Muscle layer of colon (tissue), 2 donors: ENCODE measurements at regions not wholly inside any gene's neighbourhood (a gene's known extent, or its start where the extent isn't known, plus 50 kb on each side); places are given as distances from the start of the nearest gene placed in this dataset.

Source experiments
- H3K27ac ChIP-seq: one replicate; pipeline ENCODE4 v1.7.0; 2013; ENCODE audit warnings: low read depth, mild to moderate bottlenecking, low read length, moderate library complexity
- H3K27me3 ChIP-seq, 2 donors: one replicate each; pipeline ENCODE4 v1.7.0; 2013; ENCODE audit warnings: low read length in 2 of 2, mild to moderate bottlenecking in 2 of 2; ENCODE audit not compliant: insufficient read depth in 2 of 2, control insufficient read depth in 1 of 2
- H3K36me3 ChIP-seq: one replicate; pipeline ENCODE4 v1.7.0; 2013; ENCODE audit warnings: mild to moderate bottlenecking, low read length; ENCODE audit not compliant: insufficient read depth
- H3K4me1 ChIP-seq: one replicate; pipeline ENCODE4 v1.7.0; 2013; ENCODE audit warnings: mild to moderate bottlenecking, low read length; ENCODE audit not compliant: insufficient read depth
- H3K4me3 ChIP-seq, 2 donors: one replicate each; pipeline ENCODE4 v1.7.0; 2013; ENCODE audit warnings: low read length in 2 of 2, low read depth in 1 of 2, mild to moderate bottlenecking in 1 of 2, moderate library complexity in 1 of 2
- H3K9ac ChIP-seq: one replicate; pipeline ENCODE4 v1.7.0; 2013; ENCODE audit warnings: low read length
- H3K9me3 ChIP-seq: one replicate; pipeline ENCODE4 v1.7.0; 2013; ENCODE audit warnings: mild to moderate bottlenecking, low read length
- donor health status: abdominal sarcoma.
- donor health status: Adenocarcinoma of cecum.

DNA sequence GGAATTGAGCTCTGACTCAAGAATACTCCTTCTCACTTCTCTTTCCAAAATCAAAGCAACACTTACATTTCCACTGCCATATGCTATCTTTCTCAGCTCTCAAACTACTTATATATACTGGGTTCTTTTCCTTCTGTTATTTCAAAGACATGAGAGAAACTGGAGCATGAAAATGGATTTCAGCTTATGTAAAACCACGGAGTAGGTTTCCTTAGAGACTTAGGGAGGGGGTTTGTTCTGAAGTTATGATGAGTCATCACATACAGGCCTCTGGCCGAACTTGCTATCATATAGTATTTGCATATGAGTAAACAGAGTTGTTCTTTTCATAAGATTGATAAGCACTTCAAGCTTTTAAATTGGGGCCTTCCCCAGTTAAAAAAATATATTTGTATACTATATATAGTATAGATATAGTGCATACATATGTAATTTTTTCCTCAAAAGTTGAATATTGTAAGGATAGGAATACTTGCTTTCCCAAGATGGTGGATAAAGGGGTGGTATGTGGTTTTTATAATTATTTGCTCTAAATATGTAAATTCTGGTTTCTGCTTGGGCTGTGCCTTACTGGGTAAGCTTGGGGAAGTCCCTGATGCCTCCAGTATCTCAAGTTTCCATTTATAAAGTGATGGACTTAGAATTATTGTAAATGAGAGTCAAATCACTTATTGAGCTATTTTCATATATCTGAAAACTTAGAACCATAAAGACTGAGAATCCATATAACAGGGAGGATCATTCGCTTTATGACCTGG is 273.9 kb downstream of the RFPL4B start:
- Histone ChIP-seq H3K4me1 (no peaks in the 10 kb centered on the region), H3K36me3 (no peaks in the 10 kb centered on the region), H3K27me3 (no peaks in the 10 kb centered on the region), H3K4me3 (no peak overlapping the region), H3K27ac (no peak overlapping the region), H3K9ac (no peak overlapping the region), H3K9me3 (no peaks in the 10 kb centered on the region)

DNA sequence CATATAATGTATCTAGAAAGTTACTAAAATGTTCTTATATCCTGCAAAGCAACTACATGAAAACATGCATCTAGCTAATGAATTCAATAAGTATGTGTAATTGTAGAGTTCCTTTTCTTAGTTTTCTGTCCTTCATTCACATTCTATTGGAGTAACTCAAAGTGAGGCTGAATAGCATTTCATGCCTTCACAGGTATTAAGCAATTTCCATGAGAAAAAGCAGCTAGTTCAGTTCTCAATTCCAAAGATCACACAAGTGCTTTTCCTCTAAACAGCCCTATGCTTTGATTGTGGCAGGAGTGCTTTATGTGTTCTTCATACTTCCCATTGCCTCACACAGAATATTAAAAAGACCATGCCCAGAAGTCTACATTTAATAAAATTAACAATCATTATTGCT is 274.9 kb downstream of the RFPL4B start:
- Histone ChIP-seq H3K27ac (no peak overlapping the region), H3K27me3 (no peaks in the 10 kb centered on the region), H3K4me1 (no peaks in the 10 kb centered on the region), H3K9me3 (no peaks in the 10 kb centered on the region), H3K4me3 (no peak overlapping the region), H3K9ac (no peak overlapping the region), H3K36me3 (no peaks in the 10 kb centered on the region)

DNA sequence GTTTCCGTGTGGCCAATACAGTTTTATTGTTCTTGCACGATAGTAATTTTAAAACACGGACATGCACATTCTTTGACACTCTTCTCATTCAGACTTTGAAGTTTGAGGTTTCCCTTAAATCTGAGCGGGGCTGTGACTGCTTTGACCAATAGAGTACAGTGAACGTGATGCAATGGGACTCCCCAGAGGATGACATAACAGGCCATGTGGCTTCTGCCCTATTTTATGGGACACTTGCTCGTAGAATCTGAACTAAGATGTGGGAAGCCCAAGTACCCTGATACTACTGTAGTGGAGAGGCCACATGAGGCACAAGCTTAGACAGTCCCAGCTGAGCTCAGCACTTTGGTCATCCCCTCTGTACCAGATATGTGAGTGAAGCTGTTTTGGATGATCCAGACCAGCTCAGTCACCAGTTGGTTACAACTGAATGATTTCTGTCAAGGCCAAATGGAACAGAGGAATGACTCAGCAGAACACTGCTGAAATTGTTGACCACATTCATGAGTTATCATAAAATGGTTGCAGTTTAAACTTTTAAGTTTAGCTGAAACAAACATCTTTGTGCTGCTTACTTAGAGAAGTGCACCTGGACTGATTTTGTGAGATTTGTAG is 279.4 kb downstream of the RFPL4B start:
- no peaks in the 10 kb centered on the region for H3K36me3 ChIP-seq
- no peaks in the 10 kb centered on the region for H3K9me3 ChIP-seq
- no peak overlapping the region for H3K4me3 ChIP-seq
- H3K27ac ChIP-seq = no peak overlapping the region
- no peaks in the 10 kb centered on the region for H3K27me3 ChIP-seq
- no peaks in the 10 kb centered on the region for H3K4me1 ChIP-seq
- no peak overlapping the region for H3K9ac ChIP-seq

DNA sequence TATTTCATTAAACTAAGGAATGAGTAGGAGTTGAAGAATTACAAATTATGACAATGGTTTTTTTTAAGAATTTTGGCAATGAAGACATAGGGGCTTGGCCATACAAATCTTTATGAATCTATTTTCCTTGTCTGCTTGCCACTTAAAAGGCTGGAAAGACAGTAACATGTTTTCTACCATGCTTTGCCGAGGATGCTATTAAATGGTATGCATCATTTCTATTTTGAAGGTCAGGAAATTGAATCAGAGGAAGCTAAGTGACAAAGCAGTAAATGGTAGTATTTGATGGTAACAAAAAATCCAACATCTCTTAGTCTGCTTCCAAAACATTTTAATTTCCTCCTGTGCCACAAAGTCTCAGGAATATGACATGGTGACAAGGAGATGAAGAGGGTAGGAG is 287.2 kb downstream of the RFPL4B start:
- H3K9me3 ChIP-seq = no peaks in the 10 kb centered on the region
- H3K4me3 ChIP-seq = no peak overlapping the region
- H3K27ac ChIP-seq = no peak overlapping the region
- H3K27me3 ChIP-seq = no peaks in the 10 kb centered on the region
- H3K9ac ChIP-seq = no peak overlapping the region
- no peaks in the 10 kb centered on the region for H3K4me1 ChIP-seq
- no peaks in the 10 kb centered on the region for H3K36me3 ChIP-seq

DNA sequence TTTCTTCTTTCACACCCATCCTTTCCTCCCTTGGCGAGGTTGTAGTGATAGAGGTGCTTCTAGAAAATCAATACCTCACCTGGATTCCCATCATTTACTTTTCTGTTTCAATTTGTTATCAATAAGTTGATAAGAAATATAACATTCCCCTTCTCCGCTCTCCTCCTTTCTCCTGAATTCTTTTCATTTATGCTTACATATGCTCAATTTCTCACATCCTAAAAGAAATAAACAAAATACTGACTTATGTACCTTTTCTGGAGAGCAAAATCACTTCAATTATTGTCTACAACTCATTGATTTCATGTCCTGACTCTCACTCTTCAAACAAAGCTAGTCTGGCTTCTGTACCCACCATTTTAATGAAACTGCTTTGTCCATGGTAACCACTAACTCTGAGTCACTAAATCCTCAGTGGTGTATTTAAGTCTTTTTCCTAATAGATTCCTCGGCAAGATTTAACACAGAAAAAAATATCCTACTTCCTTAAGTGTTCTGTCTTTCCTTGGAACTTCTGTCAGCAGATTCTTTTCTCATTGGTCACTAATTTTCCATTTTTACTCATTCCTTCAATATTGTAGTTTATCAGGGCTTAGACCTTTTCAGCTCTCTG is 289.6 kb downstream of the RFPL4B start:
- H3K9me3 ChIP-seq = no peaks in the 10 kb centered on the region
- no peaks in the 10 kb centered on the region for H3K4me1 ChIP-seq
- H3K9ac ChIP-seq = no peak overlapping the region
- H3K27me3 ChIP-seq = no peaks in the 10 kb centered on the region
- H3K4me3 ChIP-seq = no peak overlapping the region
- no peak overlapping the region for H3K27ac ChIP-seq
- no peaks in the 10 kb centered on the region for H3K36me3 ChIP-seq

DNA sequence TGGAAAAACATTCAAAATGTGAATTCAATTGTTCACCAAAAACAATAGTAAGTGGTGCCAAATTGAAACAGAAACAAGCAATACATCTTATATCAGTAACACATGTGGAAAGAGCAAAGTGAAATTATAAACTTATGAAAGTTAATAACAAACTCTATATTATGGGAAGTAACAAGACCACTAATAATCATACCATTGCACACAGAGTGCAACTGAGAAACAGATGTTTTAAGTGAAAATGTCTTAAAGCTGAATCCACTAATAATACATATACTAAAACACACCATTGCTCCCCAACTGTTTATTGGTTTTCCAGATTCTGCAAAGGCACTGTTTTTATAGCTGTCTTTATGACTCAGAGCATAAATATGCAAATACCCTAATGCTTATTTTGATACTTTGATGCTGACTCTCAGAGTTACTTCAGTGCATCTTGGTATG is 292.3 kb downstream of the RFPL4B start:
- H3K27ac ChIP-seq = no peak overlapping the region
- no peaks in the 10 kb centered on the region for H3K27me3 ChIP-seq
- H3K4me3 ChIP-seq = no peak overlapping the region
- no peaks in the 10 kb centered on the region for H3K9me3 ChIP-seq
- H3K4me1 ChIP-seq = no peaks in the 10 kb centered on the region
- no peak overlapping the region for H3K9ac ChIP-seq
- H3K36me3 ChIP-seq = no peaks in the 10 kb centered on the region

DNA sequence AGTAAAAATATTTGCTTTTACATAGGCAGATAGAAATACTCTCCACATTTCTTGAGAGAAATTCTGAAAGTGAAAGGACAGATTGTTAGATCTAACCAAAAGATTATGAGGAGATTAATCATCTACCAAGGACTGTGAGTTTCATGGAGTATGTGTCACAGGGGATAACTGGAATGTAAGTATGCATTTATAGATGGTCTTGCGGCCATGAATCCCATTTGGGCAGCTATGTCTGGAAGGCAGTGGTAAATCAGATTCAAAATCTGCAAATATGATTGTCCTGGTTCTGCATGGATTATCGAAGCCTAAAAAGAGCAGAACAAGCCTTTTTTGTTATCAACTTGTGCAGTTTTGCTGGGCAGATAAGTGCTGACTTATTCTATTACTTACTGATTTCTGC is 293.8 kb downstream of the RFPL4B start:
- H3K27me3 ChIP-seq = no peaks in the 10 kb centered on the region
- H3K27ac ChIP-seq = no peak overlapping the region
- no peaks in the 10 kb centered on the region for H3K4me1 ChIP-seq
- H3K9me3 ChIP-seq = no peaks in the 10 kb centered on the region
- no peaks in the 10 kb centered on the region for H3K36me3 ChIP-seq
- H3K9ac ChIP-seq = no peak overlapping the region
- no peak overlapping the region for H3K4me3 ChIP-seq

DNA sequence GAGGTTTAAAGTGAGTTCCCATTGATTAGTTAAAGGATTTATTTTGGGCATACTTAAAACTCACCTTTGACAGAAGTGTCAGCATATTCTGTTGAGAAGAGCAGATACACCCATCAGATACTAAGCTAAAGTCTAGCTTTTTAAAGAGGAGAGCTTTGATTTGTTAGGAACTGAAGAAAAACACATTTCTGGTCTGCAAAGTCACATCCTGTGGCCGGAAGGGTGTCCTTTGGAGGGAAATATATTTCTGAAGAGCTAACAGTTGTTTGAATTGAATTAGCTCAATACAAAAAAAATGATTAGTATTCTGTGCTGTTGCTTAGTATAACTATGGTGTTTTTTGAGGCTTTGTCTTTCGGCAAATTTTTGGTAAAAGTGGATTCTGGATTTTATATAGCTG is 302.7 kb downstream of the RFPL4B start:
- no peaks in the 10 kb centered on the region for H3K9me3 ChIP-seq
- no peaks in the 10 kb centered on the region for H3K4me1 ChIP-seq
- no peaks in the 10 kb centered on the region for H3K36me3 ChIP-seq
- H3K9ac ChIP-seq = no peak overlapping the region
- no peaks in the 10 kb centered on the region for H3K27me3 ChIP-seq
- no peak overlapping the region for H3K4me3 ChIP-seq
- no peak overlapping the region for H3K27ac ChIP-seq

DNA sequence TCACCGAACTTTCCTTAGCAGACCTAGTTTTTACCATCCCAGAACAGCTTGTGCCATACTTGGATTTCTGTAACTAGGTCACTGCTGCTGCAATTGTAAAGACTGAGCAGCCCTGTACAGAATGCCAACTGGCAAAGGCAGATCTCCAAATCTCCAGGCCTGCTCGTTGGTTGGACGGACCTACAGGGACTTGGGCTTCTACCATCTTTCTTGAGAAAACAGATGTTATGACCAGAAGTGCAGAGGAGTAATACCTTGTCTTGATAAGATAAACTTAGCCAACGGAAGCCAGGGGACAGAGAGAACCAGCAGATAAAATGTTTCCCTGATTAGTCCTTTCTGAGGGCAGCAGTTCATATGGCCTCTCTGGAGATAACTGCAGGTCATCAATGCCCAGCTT is 304.1 kb downstream of the RFPL4B start:
- Histone ChIP-seq H3K9me3 (no peaks in the 10 kb centered on the region), H3K27ac (no peak overlapping the region), H3K4me3 (no peak overlapping the region), H3K27me3 (no peaks in the 10 kb centered on the region), H3K36me3 (no peaks in the 10 kb centered on the region), H3K9ac (no peak overlapping the region), H3K4me1 (no peaks in the 10 kb centered on the region)

DNA sequence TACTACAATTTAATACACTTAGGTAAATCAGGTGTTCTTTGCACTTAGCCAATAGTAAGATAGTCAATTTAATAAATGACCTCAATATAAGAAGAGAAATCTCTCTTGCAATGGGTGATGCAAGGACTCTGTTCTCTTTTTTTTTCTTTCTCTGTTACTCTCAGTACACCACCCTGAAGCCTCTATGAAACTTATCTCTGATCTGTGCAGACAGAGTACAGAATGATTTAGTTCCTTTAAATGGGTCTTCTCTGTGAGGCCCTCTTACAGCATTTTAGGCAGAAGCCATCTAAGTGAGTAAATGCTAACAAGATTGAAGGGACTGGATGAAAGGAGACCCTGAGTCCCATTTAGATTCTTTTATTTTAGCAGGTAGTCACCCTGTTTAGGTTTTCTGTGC is 312.8 kb downstream of the RFPL4B start:
- H3K27me3 ChIP-seq = no peaks in the 10 kb centered on the region
- H3K36me3 ChIP-seq = no peaks in the 10 kb centered on the region
- no peaks in the 10 kb centered on the region for H3K9me3 ChIP-seq
- H3K4me3 ChIP-seq = no peak overlapping the region
- no peak overlapping the region for H3K9ac ChIP-seq
- no peaks in the 10 kb centered on the region for H3K4me1 ChIP-seq
- no peak overlapping the region for H3K27ac ChIP-seq

DNA sequence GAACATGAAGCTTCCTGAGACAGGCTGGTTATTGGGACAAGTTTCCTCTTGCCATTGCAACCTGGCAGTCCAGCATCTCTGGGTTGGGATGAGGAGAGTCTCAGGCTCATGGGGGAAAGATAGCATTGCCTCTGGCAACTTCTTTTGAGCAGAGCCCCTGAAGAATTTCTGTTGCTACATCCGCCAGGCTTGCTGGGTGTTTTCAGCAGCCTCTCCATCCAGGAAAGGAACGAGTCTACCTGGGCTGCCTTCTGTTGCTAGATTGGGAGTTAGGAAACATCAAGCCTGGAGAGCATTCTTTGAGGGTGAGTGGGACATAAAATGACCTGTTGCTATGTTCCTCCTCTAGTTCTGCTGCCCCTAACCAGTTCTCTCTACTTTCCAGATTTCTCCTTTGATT is 313.5 kb downstream of the RFPL4B start:
- Histone ChIP-seq H3K4me3 (no peak overlapping the region), H3K4me1 (no peaks in the 10 kb centered on the region), H3K27ac (no peak overlapping the region)

DNA sequence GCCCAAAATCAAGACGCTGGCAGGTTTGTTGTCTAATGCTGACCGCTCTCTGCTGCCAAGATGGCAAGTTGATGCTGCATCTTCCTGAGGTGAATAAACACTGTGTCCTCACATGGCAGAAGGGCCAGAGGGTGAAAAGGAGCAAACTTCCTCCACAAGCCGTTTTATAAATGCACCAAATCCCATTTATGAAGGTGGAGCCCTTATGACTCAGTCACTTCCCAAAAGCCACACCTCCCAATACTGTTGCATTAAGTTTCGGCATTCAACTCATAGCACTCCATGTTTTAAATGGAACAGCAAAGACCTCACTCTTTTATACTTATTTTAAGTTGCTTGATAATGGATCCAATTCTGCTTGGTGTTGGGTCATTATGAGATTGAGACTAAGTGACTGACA is 316.6 kb downstream of the RFPL4B start:
- Histone ChIP-seq H3K9me3 (no peaks in the 10 kb centered on the region), H3K4me1 (no peaks in the 10 kb centered on the region), H3K36me3 (no peaks in the 10 kb centered on the region), H3K27me3 (no peaks in the 10 kb centered on the region), H3K9ac (no peak overlapping the region), H3K4me3 (no peak overlapping the region), H3K27ac (no peak overlapping the region)

More for the DNA sequence above, 313.5 kb downstream of the RFPL4B start:
- Histone ChIP-seq H3K9ac (no peak overlapping the region), H3K36me3 (no peaks in the 10 kb centered on the region), H3K27me3 (no peaks in the 10 kb centered on the region), H3K9me3 (no peaks in the 10 kb centered on the region)
